A549 (cell line): ENCODE measurements at regions not wholly inside any gene's neighbourhood (a gene's known extent, or its start where the extent isn't known, plus 50 kb on each side); places are given as distances from the start of the nearest gene placed in this dataset.

Experiments used
- EHMT2 ChIP-seq: fragments of 200-600 bp; sonication (generic); IDR thresholded peaks from 2 replicates; pipeline ENCODE4 v1.6.1; 2016; ENCODE audit warnings: antibody characterized with exemption, low read depth, mild to moderate bottlenecking, moderate library complexity
- EP300 ChIP-seq, 2 experiments: fragments of >200 bp; sonication (Bioruptor Twin); formaldehyde crosslinking; IDR thresholded peaks; 2 replicates in 1 of 2; 3 replicates in 1 of 2; pipeline ENCODE4 v1.6.1; 2016 to 2017
- NR3C1 ChIP-seq: fragments of >200 bp; sonication (Bioruptor Twin); formaldehyde crosslinking; IDR thresholded peaks from 3 replicates; pipeline ENCODE4 v1.6.1; 2017
- POLR2A ChIP-seq: IDR thresholded peaks from 2 replicates; pipeline ENCODE4 v1.6.1; 2012; ENCODE audit warnings: mild to moderate bottlenecking, low read length
- TF ChIP-seq, protein P1 (sequence below): fragments of >200 bp; sonication (Bioruptor Twin); formaldehyde crosslinking; IDR thresholded peaks from 3 replicates; pipeline ENCODE4 v1.5.1; 2016

DNA sequence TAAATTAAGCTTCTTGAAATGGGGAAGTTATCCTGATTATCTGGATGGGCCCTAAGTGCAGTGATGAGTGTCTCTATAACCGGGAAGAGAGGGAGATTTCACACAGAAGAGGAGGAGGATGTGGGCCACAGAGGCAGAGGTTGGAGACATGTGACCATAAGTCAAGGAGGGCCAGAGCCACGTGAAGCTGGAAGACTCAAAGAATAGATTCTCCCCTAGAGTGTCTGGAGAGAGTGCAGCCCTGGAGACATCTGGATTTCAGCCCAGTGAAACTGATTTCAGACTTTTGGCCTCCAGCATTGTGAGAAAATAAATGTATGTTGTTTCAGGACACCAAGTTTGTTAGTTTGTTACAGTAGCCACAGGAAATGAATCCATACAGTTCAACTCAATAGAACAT is 442.9 kb downstream of the NTRK2 start:
- TF ChIP-seq NR3C1 (no peak), EHMT2 (no peak), EP300 (IDR thresholded peaks at IDR 0.05) (no peak), POLR2A (no peak)
- TF ChIP-seq, protein P1, sequence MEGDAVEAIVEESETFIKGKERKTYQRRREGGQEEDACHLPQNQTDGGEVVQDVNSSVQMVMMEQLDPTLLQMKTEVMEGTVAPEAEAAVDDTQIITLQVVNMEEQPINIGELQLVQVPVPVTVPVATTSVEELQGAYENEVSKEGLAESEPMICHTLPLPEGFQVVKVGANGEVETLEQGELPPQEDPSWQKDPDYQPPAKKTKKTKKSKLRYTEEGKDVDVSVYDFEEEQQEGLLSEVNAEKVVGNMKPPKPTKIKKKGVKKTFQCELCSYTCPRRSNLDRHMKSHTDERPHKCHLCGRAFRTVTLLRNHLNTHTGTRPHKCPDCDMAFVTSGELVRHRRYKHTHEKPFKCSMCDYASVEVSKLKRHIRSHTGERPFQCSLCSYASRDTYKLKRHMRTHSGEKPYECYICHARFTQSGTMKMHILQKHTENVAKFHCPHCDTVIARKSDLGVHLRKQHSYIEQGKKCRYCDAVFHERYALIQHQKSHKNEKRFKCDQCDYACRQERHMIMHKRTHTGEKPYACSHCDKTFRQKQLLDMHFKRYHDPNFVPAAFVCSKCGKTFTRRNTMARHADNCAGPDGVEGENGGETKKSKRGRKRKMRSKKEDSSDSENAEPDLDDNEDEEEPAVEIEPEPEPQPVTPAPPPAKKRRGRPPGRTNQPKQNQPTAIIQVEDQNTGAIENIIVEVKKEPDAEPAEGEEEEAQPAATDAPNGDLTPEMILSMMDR, result no peak
